Upper lobe of left lung (tissue), 4 donors: ENCODE measurements at regions not wholly inside any gene's neighbourhood (a gene's known extent, or its start where the extent isn't known, plus 50 kb on each side); places are given as distances from the start of the nearest gene placed in this dataset.

Experiments
- CTCF ChIP-seq, 6 experiments: fragments of 450-650 bp in 4 of 6; fragments of 200-600 bp in 2 of 6; sonication (generic) in 2 of 6; IDR thresholded peaks; one replicate each; pipeline ENCODE4 v1.5.1; 2016 to 2019; ENCODE audit warnings: antibody characterized with exemption in 6 of 6
- POLR2A ChIP-seq, 4 donors: fragments of 450-650 bp; IDR thresholded peaks; one replicate each; pipeline ENCODE4 v1.5.1; 2016 to 2017; ENCODE audit warnings: antibody characterized with exemption in 4 of 4, mild to moderate bottlenecking in 2 of 4

- TF ChIP-seq POLR2A (IDR thresholded peaks at IDR 0.05) (no peak), CTCF (IDR thresholded peaks at IDR 0.05) (no peak)
These were observed 187.0 kb upstream of the ATP2B1 start for GRCh38 chr12:89895591-89895990.
